ENCODE measurements at regions not wholly inside any gene's neighbourhood (a gene's known extent, or its start where the extent isn't known, plus 50 kb on each side); places are given as distances from the start of the nearest gene placed in this dataset.

GRCh38 chr7:110007320-110008063, 1083.4 kb upstream of the LRRN3 start:
- DNase-seq: no peak

DNA sequence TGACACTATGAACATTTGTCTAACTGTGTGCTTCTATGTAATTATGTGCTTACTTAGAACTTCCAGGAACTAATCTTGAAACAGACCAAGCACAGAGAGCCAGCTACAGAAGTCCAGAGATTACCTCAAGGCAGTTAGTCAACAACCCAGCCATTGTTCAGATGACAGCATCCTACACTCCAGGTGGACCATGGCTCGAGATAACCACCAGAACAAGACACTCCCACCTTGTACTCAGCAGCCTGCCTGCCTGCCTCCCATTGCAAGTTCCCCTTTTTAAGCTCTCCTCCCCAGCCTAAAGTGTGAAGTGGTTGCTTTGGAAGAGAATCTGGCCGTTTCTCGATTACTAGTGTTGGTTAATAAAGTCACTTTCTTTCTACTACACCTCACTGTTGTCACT, 1080.6 kb upstream of the LRRN3 start:
- DNase-seq: no peak

GRCh38 chr7:110017405-110017804, 1073.5 kb upstream of the LRRN3 start:
- no peak for DNase-seq

- no peak for DNase-seq
Measured at GRCh38 chr7:110027385-110027784, 1063.5 kb upstream of the LRRN3 start.

- DNase-seq: no peak
Measured at GRCh38 chr7:110043519-110043918, 1047.4 kb upstream of the LRRN3 start.

DNA sequence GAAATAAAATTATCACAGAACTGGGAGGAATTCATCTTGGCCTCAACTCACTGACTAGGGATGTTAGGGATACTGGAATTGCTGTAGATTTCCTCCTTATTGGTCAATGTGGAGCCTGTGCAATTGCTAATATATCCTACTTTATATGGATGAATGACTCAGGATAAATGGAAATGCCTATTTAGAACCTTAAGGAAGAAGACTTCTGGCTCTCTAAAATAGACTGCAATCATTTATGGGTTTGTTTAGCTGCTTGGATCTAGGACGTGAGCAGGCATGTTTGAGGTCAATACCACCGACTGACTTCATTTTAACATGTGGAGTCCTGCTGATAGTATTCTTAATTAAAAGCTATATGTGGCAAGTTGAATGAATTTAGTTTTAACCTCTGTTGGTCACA, 1040.1 kb upstream of the LRRN3 start:
- DNase-seq: no peak

- no peak for DNase-seq
Measured at GRCh38 chr7:110051372-110051771, 1039.6 kb upstream of the LRRN3 start.

GRCh38 chr7:110056331-110056730, 1034.6 kb upstream of the LRRN3 start:
- no peak for DNase-seq

DNA sequence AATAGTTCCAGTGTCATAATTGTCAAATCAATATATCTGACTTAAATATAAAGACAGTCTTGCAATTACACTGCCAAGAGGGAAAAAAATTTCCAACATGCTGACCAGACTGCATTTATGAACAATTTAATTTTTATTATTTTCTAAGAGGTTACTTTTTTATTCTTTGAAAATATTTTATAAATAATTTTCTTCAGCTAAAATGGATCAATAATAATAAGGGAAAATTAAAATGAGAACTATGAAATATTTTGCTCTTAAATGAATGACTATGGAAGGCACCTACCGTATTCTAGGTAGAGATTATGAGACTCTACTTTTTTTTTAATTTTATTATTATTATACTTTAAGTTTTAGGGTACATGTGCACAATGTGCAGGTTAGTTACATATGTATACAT, 1032.5 kb upstream of the LRRN3 start:
- no peak for DNase-seq

GRCh38 chr7:110061387-110061786, 1029.5 kb upstream of the LRRN3 start:
- no peak for DNase-seq

DNA sequence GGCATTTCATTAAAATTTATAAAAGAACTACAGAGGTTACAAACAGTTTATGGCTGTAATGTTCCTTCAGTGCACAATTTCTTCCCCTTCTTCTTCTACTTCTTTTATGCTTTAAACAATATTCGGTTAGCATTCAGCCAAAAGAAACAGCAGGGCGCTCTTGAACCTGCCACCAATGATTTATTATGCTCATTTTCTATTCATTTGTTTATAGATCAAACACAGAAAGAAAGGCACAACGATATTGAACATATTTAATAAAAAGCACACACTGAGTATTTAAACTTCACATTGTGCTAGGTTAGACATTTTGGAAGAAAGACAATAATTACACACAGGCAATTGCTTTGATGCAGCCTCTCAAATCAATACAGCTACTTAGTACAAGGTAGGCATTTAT, 1025.8 kb upstream of the LRRN3 start:
- DNase-seq: no peak

GRCh38 chr7:110066843-110067242, 1024.1 kb upstream of the LRRN3 start:
- no peak for DNase-seq

DNA sequence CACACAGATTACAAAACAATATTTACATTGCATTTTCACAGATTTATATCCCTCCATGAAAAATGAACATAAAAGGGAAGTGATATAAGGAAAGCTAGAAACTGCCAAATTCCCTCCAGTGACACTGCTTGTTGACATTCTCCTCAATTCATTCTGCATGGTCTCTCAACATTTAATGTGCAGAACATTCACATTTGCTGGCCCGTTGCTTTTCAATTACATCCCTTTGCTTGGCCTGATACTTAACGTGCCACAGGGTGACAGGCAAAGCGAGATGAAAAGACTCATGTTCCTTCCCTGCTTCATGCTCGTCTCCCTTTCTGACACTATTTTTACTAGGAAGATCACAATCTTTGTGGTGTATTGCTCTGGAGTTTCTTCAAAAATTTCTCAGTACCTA, 1019.7 kb upstream of the LRRN3 start:
- no peak for DNase-seq

DNA sequence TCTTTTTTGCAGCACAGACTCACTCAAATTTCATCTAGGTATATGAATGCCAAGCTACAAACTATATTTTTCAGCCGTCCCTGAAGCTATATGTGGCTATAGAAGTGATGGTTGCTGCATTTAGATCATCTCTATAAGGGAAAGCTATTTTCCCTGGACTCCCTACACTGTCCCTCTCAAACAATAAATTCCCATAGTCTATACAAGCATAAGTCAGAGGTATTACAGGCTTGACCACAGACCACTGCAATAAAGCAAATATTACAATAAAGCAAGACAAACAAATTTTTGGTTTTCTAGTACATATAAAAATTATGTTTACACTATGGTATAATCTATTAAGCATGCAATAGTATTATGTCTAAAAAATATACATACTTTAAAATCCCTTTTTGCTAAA, 1015.5 kb upstream of the LRRN3 start:
- no peak for DNase-seq

DNA sequence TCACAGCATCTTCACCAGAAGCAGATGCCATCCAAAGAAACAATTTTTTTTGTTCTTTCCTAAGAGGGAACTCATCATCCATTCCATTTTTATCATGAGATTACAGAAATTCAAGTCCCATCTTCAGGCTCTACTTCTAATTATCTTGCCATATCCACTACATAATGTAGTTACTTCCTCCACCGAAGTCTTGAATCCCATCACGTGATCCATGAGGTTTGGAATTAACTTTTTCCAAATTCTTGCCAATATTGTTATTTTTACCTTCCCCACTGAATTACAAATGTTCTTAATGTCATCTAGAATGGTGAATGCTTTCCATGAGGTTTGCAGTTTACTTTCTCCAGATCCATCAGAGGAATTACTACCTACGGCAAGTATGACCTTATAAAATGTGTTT, 1014.7 kb upstream of the LRRN3 start:
- no peak for DNase-seq

DNA sequence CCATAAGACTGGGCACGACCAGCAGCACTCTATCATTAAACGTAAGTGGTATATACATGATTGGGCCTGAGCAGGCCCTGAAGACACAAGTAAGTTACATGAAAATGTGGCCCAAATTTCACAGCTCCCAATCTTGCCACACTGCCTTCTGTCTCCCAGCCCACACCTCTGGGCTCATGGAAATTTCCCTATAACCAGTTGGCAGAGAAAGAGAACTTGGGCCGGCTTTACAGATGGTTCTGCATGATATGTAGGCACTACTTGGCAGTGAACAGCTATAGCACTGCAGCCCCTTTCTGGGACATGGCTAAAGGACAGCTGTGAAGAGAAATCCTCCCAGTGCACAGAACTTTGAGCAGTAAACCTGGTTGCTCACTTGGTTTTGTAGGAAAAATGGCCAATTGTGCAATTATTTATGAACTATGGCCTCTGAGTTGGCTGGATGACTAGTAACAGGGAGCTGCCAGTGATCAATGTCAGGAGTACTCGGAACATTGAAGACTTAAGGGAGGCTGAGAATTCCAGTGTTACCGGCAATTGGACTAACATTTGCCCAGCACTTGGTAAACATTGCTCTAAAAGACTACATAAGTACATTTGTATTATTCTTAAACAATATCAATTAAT, 1006.6 kb upstream of the LRRN3 start:
- no peak for DNase-seq

GRCh38 chr7:110090110-110090820, 1000.7 kb upstream of the LRRN3 start:
- DNase-seq: no peak

DNA sequence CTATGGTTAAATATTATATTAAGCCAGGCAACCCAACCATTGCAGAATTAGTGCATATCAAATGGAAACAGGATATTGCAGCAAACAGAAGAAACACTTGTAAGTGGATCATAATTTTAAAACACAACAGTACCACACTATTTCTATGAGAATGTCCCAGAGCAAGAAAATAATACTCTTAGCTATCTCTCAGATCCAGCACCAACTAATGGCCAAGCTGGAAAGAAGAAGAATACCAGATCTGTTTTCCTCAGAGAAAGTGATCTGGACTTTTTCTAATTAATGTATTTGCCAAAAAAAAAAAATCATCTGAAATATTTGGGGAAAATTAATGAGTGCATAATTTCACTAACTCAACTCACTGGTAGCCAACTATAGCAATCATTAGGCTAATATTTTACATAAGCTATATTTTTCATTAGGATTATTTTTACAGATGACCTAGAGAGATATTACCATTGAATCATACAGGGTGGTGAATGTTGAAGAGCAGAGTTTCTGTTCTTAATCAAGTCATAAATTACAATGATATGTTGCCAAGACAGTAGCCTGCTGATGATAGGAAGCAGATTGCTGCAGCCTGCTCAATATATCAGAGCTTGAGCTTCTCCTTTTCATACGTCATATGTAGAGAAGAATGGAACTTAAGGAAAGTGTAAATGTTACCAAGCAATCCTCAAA, 995.4 kb upstream of the LRRN3 start:
- no peak for DNase-seq

- DNase-seq: no peak
Measured at GRCh38 chr7:110104243-110104642, 986.7 kb upstream of the LRRN3 start.

- no peak for DNase-seq
Measured at GRCh38 chr7:110105307-110105706, 985.6 kb upstream of the LRRN3 start.

DNA sequence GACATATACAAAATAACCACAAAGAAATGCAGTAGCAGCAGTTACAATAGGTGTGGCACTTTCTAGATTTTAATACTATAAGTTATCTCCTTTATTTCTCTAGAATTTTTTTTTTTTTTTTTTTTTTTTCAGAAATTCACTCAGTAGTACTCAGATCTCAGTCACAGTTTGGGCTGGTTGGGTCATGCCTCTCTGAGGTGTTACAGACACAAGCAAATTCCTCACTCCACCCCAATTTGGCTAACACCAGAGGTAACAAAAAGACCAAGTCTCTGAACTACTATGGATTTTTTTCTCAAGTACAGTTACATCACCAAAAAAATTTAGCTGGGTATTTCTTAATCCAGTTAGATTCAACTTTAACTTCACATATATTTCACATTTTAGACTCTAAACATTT, 985.1 kb upstream of the LRRN3 start:
- no peak for DNase-seq

DNA sequence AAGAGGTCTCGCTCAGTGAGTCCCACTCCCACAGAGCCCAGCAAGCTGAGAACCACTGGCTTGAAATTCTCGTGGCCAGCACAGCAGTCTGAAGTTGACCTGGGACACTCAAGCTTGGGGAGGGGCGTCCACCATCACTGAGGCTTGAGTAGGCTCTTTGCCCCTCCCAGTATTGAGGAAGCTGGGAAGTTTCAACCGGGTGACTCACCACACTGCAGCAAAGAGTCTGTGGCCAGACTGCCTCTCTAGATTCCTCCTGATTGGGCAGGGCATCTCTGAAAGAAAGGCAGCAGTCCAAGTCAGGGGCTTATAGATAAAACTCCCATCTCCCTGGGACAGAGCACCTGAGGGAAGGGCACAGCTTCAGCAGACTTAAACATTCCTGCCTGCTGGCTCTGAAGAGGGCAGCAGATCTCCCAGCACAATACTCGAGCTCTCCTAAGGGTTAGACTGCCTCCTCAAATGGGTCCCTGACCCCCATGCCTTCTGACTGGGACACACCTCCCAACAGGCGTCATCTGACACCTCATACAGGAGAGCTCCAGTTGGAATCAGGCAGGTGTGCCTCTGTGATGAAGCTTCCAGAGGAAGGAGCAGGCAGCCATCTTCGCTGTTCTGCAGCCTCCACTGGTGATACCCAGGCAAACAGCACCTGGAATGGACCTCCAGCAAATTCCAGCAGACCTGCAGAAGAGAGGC, 970.9 kb upstream of the LRRN3 start:
- no peak for DNase-seq

All from nucleus accumbens (tissue), 56 donors.